NB4 (cell line): ENCODE measurements at regions not wholly inside any gene's neighbourhood (a gene's known extent, or its start where the extent isn't known, plus 50 kb on each side); places are given as distances from the start of the nearest gene placed in this dataset.

ENCODE experiments used
- POLR2A ChIP-seq: IDR thresholded peaks from 2 replicates; pipeline ENCODE4 v1.6.1; 2011; ENCODE audit warnings: mild to moderate bottlenecking; ENCODE audit not compliant: insufficient read length; ENCODE audit errors: extremely low read depth
- TF ChIP-seq, protein P1 (sequence below): IDR thresholded peaks from one replicate; pipeline ENCODE4 v1.5.1; 2012; ENCODE audit warnings: low read depth, low read length

DNA sequence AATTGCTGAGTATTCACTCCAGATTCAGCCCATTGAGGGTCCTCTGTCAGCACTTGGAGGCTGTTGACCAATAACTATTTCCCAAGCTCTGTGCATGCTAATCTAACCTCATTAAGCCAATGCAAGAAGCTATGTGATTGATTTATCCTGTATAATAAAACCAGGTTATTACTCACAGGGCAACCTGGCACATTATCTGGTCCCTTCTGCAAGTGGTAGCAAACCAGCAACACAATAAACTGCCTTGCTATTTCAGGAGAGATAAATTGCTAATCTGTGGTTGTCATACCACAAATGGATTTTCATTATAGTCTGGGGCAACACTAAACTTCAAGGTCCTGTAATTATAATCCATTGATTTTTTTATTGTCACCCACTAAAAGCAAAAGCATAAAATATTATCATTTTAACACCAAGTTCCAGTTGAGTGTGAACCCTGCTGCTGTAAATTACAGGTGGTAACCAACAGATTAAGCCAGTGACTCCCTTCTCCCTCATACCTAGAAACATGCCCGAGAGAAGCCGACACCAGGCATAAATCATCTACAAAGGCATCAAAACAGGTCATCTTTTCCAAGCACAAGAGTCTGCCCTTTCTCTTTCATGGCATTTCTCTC is 51.1 kb upstream of the SOX9 start:
- TF ChIP-seq, protein P1, sequence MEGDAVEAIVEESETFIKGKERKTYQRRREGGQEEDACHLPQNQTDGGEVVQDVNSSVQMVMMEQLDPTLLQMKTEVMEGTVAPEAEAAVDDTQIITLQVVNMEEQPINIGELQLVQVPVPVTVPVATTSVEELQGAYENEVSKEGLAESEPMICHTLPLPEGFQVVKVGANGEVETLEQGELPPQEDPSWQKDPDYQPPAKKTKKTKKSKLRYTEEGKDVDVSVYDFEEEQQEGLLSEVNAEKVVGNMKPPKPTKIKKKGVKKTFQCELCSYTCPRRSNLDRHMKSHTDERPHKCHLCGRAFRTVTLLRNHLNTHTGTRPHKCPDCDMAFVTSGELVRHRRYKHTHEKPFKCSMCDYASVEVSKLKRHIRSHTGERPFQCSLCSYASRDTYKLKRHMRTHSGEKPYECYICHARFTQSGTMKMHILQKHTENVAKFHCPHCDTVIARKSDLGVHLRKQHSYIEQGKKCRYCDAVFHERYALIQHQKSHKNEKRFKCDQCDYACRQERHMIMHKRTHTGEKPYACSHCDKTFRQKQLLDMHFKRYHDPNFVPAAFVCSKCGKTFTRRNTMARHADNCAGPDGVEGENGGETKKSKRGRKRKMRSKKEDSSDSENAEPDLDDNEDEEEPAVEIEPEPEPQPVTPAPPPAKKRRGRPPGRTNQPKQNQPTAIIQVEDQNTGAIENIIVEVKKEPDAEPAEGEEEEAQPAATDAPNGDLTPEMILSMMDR = no peak
- no peak for TF ChIP-seq POLR2A
